IPS-NIHi11 (cell line): ENCODE measurements at regions not wholly inside any gene's neighbourhood (a gene's known extent, or its start where the extent isn't known, plus 50 kb on each side); places are given as distances from the start of the nearest gene placed in this dataset.
"Not testable (repeated sequence)": the region's sequence is repeated elsewhere in the genome, so short reads cannot be mapped to it uniquely, and the experiment has no call there.

ENCODE experiments used
- DNase-seq: peaks from one replicate; pipeline ENCODE4 v3.0.0; 2012; ENCODE audit warnings: mixed read lengths, low spot score

DNA sequence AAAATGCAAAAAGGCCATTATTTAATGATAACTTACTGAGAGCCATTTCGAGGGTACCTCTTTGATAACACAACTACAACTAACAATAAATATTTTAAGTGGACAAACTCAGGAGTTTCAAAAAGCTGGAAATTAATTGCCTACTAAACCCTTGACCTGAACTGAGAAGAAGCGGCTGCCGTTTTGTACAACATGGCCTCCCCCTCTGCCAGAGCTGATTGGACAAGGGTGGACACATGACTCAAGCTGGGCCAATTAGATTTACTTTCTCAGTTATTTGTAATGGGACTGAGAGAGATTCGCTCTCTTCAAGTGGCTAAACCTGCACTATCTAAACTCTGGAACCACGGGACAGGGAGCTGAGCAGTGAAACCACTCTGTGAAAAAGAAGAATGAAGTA, 135.9 kb upstream of the SERPINE2 start:
- DNase-seq = no peak

DNA sequence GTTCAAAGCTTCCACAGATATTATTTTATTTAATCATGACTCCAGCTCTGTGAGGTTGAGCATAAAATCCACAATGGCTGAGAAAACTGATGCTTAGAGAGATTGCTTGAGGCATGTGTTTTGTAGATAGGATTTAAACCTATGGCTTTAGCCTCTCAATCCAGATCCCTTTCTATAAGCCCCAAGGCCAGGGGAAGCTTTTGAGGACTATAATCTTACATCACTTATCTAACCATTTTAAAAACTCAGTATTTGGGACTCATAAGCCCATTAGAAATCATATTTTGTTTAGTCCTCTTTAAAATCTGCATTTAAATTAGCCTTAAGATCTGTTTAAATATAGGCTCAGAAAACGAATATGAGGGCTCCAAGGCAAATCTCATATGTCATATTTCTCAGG, 135.4 kb upstream of the SERPINE2 start:
- no peak for DNase-seq

DNA sequence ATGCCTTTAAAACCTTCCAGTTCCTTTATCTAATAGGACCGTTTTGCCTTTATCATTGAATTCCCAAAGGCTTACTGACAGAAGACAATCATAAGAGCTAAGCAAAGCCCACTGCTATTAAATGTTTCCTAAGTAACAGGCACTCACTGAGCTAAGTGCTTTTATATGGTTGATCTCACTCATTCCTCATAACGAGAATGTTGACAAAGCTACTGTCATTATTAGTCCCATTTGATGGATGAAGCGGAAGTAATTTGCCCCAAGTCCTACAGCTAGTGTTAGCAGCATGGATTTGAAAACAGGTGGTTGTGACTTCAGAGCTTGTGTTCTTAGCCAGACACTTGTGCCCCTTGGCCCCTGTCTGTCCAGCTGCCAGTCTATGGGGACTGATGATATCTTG, 134.8 kb upstream of the SERPINE2 start:
- no peak for DNase-seq

DNA sequence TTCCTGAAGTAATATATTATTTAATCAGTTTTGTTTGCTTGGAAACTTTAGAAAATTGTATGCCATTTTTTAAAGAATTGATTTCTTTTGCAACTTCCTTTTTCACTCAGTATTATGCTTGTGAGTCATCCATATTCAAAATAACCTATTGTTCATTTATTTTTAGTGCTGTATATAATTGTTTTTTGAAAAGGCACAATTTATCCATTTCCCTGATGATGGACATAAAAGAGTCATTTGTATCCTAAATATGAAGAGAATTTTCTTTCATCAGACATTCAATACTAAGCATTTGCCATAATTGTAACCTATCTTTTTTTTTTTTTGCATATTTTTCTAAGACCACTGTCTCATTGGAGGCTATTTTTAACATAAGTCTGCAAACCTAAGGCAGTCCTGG, 134.1 kb upstream of the SERPINE2 start:
- no peak for DNase-seq

DNA sequence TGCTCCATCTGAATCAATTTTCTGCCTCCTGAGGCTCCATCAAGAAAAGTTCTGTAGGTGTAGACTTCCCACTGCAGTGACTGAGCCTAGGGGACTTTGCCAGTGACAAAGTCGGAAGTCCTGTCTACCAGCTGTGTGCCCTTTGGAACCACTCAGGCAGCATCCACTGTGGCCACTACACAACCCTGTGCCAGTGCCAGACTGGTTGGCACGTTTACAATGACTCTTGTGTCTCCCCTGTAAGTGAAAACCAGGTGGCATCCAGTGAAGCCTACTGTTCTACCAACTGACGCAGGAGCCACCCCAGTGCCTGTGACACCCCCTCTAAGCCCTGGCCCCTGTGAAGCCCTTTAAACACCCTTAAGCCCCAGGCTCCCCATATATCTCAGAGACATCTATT, 132.1 kb upstream of the SERPINE2 start:
- DNase-seq = no peak

DNA sequence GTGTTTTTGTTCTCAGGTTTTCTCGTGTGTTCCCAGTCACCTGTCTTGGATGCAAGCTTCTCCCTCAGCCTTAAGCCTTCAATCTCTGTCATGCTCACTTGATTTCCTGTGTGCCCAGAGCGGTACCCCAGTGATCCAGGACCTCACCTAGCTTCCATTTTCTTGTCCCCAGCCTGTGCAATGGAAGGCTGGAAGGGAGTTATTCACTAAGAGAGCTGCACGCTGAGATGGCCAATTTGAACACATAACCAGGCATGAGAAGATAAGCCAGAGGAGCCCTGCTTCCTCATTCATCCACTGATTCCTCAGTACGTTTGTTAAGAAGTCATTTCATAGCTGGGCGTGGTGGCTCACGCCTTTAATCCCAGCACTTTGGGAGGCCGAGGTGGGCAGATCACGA, 130.8 kb upstream of the SERPINE2 start:
- no peak for DNase-seq

DNA sequence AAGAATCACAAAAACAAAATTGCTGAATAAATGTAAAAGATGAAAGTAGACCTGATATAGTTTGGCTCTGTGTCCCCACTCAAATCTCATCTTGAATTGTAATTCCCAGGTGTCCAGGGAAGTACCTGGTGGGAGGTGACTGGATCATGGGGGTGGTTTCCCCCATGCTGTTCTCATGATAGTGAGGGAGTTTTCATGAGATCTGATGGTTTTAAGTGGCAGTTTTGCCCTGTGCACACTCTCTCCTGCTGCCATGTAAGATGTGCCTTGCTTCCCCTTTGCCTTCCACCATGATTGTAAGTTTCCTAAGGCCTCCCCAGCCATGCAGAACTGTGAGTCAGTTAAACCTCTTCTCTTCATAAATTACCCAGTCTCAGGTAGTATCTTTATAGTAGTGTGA, 128.7 kb upstream of the SERPINE2 start:
- not testable (repeated sequence) for DNase-seq

DNA sequence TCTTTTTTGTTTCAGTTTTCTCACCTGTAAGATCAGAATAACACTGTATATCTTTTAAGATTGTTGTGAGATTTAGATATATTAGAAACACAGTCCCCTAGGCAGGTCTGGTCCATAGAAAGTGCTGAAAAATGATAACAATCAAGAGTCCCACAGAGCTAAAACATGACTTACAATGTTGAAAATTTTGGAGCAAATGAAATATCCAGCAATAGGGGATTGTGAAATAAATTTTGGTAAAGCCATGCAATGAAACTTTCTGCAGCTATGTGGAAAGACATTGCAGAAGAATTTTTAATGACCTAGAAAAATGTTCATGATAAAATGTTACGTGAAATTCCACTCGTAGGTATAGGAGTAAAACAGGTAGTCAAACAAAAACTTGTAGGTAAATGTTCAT, 127.6 kb upstream of the SERPINE2 start:
- DNase-seq = no peak

DNA sequence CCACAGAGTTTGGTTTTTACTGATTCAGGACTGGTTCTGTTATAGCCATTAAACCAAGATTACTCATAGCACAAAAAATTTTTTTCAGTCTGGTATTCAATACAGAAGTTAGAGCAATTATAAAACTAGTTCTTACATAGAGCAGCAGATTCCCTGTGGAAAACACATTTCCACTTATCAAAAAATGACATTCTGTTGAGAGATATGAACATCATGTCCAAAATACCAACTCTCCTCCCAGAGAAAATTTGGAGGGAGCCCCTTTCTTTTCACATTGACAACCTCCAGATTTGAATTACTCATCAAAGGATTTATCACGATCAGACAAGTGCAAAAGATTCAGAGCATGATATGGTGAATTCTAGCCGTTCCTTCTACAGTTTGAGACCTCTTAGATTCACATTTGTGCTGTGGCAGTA, 126.8 kb upstream of the SERPINE2 start:
- no peak for DNase-seq

DNA sequence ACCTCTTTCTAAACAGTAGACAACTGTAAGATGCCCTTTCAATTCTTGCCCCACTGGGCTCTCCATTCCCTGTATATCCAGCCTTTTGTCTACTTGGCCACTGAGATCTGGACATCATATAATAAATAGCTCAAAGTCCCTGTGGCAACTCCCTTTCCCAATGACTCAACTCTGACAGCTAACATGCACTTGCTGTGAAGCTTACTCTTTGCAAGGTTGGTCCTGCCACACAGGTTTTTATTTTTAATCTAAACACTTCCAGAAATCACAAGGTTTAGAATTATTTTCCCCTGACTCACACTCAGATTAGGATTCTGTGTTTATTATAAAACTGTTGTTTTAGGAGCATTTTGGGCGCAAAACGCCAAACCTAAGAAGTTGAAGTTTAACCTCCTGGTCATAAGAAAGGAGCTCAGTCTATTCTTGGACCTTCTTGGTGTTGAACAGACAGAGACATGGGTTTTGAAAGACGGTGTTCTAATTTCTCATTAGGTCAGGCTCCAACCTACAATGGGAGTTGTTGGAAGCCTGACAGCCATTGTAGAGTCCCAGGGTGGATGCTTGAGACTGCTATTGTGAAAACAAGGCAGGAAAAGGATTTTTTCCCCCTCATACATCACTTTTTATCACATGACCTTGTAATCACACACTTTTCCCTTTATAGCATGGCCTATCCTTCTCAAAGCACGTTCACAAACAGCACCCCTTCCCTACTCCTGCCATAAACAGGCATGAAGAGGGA, 124.7 kb upstream of the SERPINE2 start:
- DNase-seq = no peak

DNA sequence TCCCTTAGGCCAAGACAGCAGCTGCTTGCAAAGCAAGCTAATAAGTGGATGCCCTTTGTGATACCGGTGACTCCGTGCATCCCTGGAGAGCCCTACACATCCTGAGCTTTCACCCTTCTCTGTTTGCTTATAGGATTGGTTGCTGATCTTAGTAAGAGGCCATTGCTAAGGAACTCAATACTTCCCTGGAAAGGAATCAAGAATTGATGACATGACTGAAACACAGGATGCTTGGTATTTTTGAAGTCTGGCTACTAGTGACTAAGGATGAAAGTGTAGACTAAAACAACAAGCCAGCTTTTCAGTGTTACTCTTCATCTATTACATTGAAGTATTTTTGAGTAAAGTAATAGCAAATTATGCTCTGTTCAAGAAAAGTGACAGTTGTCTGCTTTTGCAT, 123.0 kb upstream of the SERPINE2 start:
- DNase-seq = no peak

DNA sequence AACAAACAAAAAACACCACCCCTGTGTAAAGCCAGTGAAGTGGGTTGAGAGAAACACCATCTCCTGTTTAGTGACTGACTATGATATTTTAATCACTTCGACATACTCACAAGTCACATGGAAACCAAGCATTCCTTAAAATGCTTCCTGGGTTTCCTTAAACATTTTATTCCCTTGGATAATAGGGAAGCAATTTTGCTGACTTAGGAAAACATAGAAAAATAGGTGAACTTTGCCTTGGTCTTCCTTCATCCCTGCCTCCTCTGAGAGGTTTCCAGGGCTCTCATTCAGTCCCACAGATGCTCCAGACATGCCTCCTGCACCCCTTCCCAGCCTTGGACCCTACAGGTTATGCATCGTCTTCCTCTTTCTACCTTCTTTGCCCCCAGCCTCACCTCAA, 122.6 kb upstream of the SERPINE2 start:
- no peak for DNase-seq

DNA sequence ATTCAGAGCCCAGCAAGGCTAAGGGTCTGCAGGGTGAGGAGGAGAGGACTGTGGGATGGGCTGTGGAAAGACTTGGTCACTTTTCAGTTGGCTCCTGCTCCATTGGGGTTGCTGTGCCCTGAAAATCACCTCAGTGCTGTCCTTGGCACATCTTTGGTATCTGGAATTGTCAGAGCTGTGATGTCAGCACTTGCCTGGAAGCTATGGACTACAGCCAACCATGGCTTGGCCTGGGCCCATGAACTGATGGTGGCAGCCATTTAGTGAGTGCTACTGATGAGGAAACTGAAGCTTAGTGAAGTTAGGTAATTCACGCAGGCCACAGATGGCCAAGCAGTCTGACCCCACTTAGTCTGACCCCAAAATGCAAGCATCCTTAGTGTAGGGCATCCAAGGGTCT, 121.8 kb upstream of the SERPINE2 start:
- no peak for DNase-seq

DNA sequence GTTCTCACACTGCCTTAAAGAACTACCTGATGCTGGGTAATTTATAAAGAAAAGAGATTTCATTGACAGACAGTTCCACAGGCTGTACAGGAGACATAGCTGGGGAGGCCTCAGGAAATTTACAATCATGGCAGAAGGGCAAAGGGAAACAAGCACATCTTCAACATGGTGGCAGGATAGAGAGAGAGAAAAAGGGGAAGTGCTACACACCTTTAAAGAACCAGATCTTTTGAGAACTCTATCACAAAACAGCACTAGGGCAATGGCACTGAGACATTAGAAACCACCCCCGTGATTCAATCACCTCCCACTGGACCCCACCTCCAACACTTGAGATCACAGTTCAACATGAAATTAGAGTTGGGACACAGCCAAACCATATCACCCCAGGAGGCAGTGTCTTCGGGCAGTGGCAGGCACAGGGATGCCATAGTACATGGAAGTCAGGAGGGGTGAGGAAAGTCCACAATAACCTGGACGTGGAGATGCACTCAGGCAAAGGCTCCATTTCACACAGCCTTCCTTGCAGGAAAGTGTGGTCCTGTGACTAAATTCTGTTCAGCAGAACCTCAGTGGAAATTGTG, 120.4 kb upstream of the SERPINE2 start:
- DNase-seq = no peak

DNA sequence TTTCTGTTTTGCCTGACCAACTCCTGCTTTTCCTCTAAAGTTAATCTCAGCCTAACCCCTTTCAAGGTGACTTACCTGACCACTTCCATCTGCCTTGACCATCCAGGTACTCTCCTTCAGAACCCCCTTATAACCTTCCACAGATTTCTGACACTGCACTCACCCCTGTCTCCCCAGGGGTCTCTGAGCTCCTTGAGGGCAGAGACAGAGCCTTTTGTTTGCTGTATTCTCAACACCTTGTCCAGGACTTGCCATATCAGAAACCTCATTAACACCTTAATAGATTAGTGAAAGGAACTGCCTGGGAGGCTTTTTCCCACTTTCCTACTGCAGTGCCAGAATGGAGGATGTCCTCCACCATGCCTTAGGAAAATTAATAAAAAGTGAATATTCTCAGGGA, 119.7 kb upstream of the SERPINE2 start:
- DNase-seq = no peak

DNA sequence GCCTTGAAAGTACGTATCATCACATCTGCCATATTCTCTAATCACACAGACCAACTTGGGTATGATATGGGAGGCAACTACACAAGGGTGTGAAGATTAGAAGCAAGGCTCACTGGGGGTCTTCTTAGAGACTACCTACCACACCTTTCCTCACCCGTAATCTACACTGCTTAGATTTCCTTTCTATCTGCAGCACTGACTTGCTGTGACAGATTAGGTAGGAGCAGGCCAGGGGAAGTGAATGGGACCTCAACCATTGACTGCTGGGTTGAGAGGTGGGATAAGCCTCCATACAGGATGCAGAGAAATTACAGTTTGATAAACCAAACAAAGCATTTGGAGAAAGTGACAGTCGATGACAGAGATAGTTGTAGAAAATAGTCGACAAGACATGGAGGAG, 119.0 kb upstream of the SERPINE2 start:
- DNase-seq = no peak

DNA sequence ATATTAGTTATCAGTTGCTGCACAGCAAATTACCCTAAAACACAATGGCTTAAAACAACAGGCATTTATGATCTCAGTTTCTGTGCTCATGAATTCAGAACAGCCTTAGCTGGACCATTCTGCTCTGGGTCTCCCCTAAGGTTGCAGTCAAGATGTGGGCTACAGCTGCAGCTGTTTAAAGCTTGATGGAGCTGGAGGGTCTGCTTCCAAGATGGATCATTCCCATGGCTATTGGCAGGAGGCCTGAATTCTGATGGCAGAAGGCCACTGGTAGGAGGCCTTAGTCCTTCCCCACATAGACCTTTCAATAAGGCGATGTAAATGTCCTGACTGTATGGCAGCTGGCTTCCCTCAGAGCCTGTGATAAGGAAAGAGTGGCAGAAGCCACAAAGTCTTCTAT, 118.6 kb upstream of the SERPINE2 start:
- no peak for DNase-seq

DNA sequence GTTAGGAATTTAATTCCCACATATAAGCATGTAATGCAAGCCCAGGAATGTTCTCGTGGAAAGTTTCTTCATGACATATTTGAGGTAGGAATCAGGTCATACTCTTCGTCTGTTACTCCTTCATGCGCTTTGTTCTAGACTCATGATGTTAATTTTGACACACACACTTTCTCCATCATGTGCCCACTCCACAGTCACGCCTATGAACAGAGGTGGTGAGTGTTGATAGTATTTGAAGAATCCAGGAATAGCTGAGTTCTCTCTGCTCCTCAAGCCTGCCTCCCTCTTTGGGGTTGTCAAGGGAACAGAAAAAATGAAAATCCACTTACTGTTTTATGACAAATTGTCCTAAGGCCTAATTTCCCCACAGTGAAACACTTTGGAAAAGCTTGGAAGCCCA, 117.3 kb upstream of the SERPINE2 start:
- no peak for DNase-seq

DNA sequence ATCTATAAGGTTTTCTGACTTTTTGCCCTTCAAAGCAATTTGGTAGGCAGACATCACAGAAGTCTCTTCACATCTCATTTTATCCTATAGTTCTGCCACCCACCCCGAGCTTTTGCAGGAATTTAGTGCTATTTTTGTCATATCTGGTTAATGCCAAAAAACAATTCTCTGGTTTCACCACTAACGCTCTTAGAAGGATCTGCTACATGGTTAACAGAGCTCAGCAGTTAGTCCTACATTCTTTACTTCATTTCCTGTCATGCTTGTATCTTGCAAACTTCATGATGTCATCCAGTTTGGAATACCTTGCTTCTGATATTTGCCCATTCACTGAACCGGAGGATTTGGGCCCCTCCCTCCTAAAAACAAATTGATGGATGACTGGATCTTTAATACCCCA, 116.8 kb upstream of the SERPINE2 start:
- no peak for DNase-seq

DNA sequence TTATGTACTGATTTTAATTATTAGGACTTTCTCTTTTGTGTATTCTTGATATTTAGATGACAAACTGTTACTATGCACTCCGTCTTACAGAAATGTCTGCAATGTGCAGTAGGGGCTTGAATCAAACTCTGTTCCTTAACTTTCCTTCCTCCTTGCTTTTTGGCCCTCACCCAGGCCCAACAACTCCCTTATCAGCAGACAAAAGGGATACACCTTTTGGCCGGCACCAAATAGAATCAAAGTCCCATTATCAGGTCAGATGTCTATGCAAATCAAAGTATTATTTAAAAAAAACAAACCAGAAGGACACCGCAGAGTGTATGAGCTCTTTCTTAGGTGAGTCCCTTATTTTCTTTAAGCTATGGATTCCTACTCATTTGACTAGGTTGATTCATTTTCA, 116.3 kb upstream of the SERPINE2 start:
- no peak for DNase-seq

DNA sequence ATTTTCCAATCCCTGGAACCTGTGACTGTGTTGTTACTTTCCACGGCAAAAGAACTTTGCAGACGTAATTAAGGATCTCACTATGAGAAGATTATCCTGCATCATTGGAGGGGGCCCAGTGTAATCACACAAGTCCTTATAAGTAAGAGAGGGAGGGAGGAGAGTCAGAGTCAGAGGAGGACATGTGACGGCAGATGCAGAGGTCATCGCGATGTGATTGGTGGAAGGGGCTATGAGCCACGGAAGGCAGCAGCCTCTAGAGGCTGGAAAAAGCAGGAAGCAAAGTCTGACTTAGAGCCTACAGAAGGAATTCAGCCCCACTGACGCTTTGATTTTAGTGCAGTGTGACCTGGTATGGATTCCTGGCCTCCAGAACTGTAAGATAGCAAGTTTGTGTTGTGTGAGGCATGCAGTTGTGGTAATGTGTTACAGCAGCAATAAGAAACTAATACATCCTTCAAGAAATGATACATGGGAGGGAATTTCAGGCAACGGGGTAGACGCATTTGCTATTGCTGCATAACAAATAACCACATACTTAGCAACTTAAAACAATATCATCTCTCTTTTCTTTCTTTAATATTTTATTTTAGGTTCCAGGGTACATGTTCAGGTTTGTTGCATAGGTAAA, 112.7 kb upstream of the SERPINE2 start:
- no peak for DNase-seq

DNA sequence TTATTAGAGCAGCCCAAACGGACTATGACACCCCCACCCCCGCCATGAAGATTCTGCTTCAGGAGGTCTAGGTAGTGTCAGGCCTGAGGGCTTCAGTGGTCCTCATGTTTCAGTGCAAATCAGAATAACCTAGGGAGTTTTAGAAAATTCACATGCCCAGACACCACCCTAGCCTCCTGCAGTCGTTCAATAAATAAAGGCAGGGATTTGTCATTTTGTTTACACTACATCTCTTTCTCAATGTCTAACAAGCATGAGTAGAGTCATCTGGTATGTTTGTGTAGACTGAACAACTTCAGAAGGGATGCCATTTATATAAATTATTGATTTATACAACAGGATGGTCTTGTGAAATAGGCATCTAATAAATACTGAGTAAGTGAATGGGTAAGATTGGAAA, 112.1 kb upstream of the SERPINE2 start:
- DNase-seq = no peak

DNA sequence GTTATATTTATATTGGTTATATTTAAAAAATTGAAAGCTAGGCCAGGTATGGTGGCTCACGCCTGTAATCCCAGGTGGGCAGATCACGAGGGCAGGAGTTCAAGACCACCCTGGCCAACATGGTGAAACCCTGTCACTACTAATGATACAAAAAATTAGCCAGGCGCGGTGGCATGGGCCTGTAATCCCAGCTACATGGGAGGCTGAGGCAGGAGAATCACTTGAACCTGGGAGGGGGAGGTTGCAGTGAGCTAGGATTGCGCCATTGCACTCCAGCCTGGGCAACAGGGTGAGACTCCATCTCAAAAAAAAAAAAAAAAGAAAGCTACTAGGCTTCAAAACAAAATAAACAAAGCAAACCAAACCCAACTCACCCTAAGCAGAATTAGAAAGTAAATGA, 109.0 kb upstream of the SERPINE2 start:
- not testable (repeated sequence) for DNase-seq

DNA sequence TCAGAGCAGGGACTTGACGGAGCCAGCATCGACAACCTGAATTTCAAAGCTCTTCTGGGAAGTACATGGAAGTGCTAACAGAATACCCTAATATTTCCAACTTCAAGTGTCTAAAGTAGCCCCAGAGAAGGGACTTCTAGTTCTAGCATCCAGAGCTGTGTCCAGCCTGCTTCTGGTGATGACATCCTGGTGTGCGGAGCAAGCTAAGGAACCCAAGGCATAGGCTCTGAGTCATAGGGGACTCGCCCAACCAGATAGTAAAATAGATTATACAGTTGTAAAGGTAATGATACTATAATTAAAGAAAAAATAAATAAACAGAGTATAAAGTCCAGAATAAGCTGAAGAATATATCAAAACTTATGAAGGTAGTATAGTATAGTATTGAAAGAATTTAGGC, 108.1 kb upstream of the SERPINE2 start:
- DNase-seq = no peak
